A549 (cell line): ENCODE measurements at regions not wholly inside any gene's neighbourhood (a gene's known extent, or its start where the extent isn't known, plus 50 kb on each side); places are given as distances from the start of the nearest gene placed in this dataset.

ENCODE experiments used
- ATAC-seq, 2 experiments: fragments of 200-7000 bp in 1 of 2; fragments of >200 bp in 1 of 2; cut with Nextera tagmentation in 1 of 2; cut with Tn5 transposase in 1 of 2; 3 replicates each; pipeline versions ENCODE4 v1.8.0 to v1.9.1; 2018 to 2020; ENCODE audit warnings: mild to moderate bottlenecking in 1 of 2, moderate library complexity in 1 of 2
- CTCF ChIA-PET: fragments of 300-600 bp; sonication (Branson Sonifier 250); formaldehyde crosslinking; extraction: SDS; loops from one replicate; lab custom pipeline; 2021; ENCODE audit warnings: antibody characterized with exemption, inconsistent platforms; lab: Yijun Ruan, JAX
- POLR2A ChIA-PET: fragments of 350-600 bp; formaldehyde crosslinking; extraction: SDS; loops from one replicate; lab custom pipeline; 2021; ENCODE audit warnings: antibody characterized with exemption, inconsistent platforms; lab: Yijun Ruan, JAX
- DNase-seq, 2 experiments: peaks; one replicate each; pipeline versions ENCODE4 v3.0.0 to v3.0.0-alpha.2; 2011 to 2016; ENCODE audit warnings: low read depth in 1 of 2, low spot score in 1 of 2
- FAIRE-seq: peaks from 2 replicates; lab custom pipeline; 2011; peaks lifted over from hg19 to GRCh38; lab: Jason Lieb, UNC
- H3K27ac ChIP-seq, 2 experiments: fragments of >200 bp; sonication (Bioruptor Twin); formaldehyde crosslinking; 3 replicates each; pipeline ENCODE4 v1.5.1; 2016 to 2017
- H3K4me1 ChIP-seq: fragments of >200 bp; sonication (Bioruptor Twin); formaldehyde crosslinking; 3 replicates; pipeline ENCODE4 v1.6.1; 2016
- H3K4me2 ChIP-seq: fragments of >200 bp; sonication (Bioruptor Twin); formaldehyde crosslinking; 3 replicates; pipeline ENCODE4 v1.6.1; 2016
- H3K4me3 ChIP-seq: fragments of >200 bp; sonication (Bioruptor Twin); formaldehyde crosslinking; 3 replicates; pipeline ENCODE4 v1.5.1; 2016
- H3K9me3 ChIP-seq: fragments of >200 bp; sonication (Bioruptor Twin); formaldehyde crosslinking; 3 replicates; pipeline ENCODE4 v1.6.1; 2016
- BHLHE40 ChIP-seq: IDR thresholded peaks from 2 replicates; pipeline ENCODE4 v1.6.1; 2012; ENCODE audit warnings: low read depth, low read length, inconsistent platforms
- CEBPB ChIP-seq, 2 experiments: fragments of >200 bp in 1 of 2; sonication (Bioruptor Twin) in 1 of 2; formaldehyde crosslinking in 1 of 2; IDR thresholded peaks; 2 replicates each; pipeline ENCODE4 v1.6.1; 2012 to 2016
- EHF ChIP-seq: fragments of 250-450 bp; sonication (Bioruptor Pico); IDR thresholded peaks from 2 replicates; pipeline ENCODE4 v1.5.0; 2020; ENCODE audit warnings: mild to moderate bottlenecking
- ESRRA ChIP-seq: fragments of 150-350 bp; IDR thresholded peaks from 2 replicates; pipeline ENCODE4 v1.6.1; 2014; ENCODE audit warnings: mild to moderate bottlenecking, low read length, borderline replicate concordance
- FOSB ChIP-seq: fragments of 250-450 bp; sonication (Bioruptor Pico); IDR thresholded peaks from 2 replicates; pipeline ENCODE4 v1.5.0; 2020; ENCODE audit warnings: mild to moderate bottlenecking, moderate library complexity
- FOSL2 ChIP-seq, 2 experiments: fragments of 450-650 bp in 1 of 2; fragments of >200 bp in 1 of 2; sonication (Bioruptor Twin) in 1 of 2; formaldehyde crosslinking; IDR thresholded peaks; 2 replicates each; pipeline versions ENCODE4 v1.5.0 to v1.6.1; 2016 to 2020; ENCODE audit warnings: mild to moderate bottlenecking in 1 of 2, moderate library complexity in 1 of 2
- HEYL ChIP-seq: fragments of 250-450 bp; sonication (Bioruptor Pico); IDR thresholded peaks from 2 replicates; pipeline ENCODE4 v1.8.0; 2021; ENCODE audit warnings: mild to moderate bottlenecking, moderate library complexity
- HMGXB4 ChIP-seq: fragments of 250-450 bp; sonication (Bioruptor Pico); IDR thresholded peaks from 2 replicates; pipeline ENCODE4 v1.5.0; 2021; ENCODE audit warnings: mild to moderate bottlenecking, moderate library complexity, borderline replicate concordance
- HOXB5 ChIP-seq: fragments of 250-450 bp; sonication (Bioruptor Pico); IDR thresholded peaks from 2 replicates; pipeline ENCODE4 v1.5.0; 2020; ENCODE audit warnings: mild to moderate bottlenecking, moderate library complexity
- KDM5A ChIP-seq: fragments of 200-600 bp; sonication (generic); IDR thresholded peaks from 2 replicates; pipeline ENCODE4 v1.6.1; 2016; ENCODE audit warnings: antibody characterized with exemption, mild to moderate bottlenecking
- MAZ ChIP-seq: fragments of 150-350 bp; IDR thresholded peaks from 2 replicates; pipeline ENCODE4 v1.6.1; 2014; ENCODE audit warnings: antibody characterized with exemption, low read depth, low read length, borderline replicate concordance
- MYC ChIP-seq: IDR thresholded peaks from 2 replicates; pipeline ENCODE4 v1.6.1; 2012; ENCODE audit warnings: mild to moderate bottlenecking, inconsistent platforms, low read length, improper control_type of control experiment, borderline replicate concordance
- NFE2L2 ChIP-seq: fragments of 150-350 bp; conservative IDR thresholded peaks from 2 replicates; pipeline ENCODE4 v1.6.1; 2014; ENCODE audit warnings: low read length
- NPAS2 ChIP-seq: fragments of 250-450 bp; sonication (Bioruptor Pico); IDR thresholded peaks from 2 replicates; pipeline ENCODE4 v1.8.0; 2022; ENCODE audit warnings: mild to moderate bottlenecking, moderate library complexity, borderline replicate concordance
- NR3C1 ChIP-seq: fragments of >200 bp; sonication (Bioruptor Twin); formaldehyde crosslinking; IDR thresholded peaks from 3 replicates; pipeline ENCODE4 v1.6.1; 2017
- PHF8 ChIP-seq: fragments of 200-600 bp; sonication (generic); IDR thresholded peaks from 2 replicates; pipeline ENCODE4 v1.6.1; 2016; ENCODE audit warnings: low read depth, mild to moderate bottlenecking, antibody characterized with exemption, moderate library complexity, borderline replicate concordance
- POLR2A ChIP-seq: IDR thresholded peaks from 2 replicates; pipeline ENCODE4 v1.6.1; 2012; ENCODE audit warnings: mild to moderate bottlenecking, low read length
- RARB ChIP-seq: fragments of 250-450 bp; sonication (Bioruptor Pico); IDR thresholded peaks from 2 replicates; pipeline ENCODE4 v1.8.0; 2021; ENCODE audit warnings: mild to moderate bottlenecking, moderate library complexity
- RCOR1 ChIP-seq: fragments of 150-350 bp; IDR thresholded peaks from 2 replicates; pipeline ENCODE4 v1.6.1; 2014; ENCODE audit warnings: antibody characterized with exemption, low read length, low read depth
- SREBF2 ChIP-seq: fragments of 450-650 bp; IDR thresholded peaks from 2 replicates; pipeline ENCODE4 v1.6.1; 2014; ENCODE audit warnings: mild to moderate bottlenecking, moderate library complexity
- TFCP2L1 ChIP-seq: fragments of 250-450 bp; sonication (Bioruptor Pico); IDR thresholded peaks from 2 replicates; pipeline ENCODE4 v1.5.0; 2021; ENCODE audit warnings: mild to moderate bottlenecking
- ZC3H11A ChIP-seq: fragments of 450-650 bp; IDR thresholded peaks from 2 replicates; pipeline ENCODE4 v1.6.1; 2014; ENCODE audit warnings: antibody characterized with exemption, mild to moderate bottlenecking
- ZSCAN20 ChIP-seq: fragments of 250-450 bp; sonication (Bioruptor Pico); IDR thresholded peaks from 2 replicates; pipeline ENCODE4 v1.8.0; 2022; ENCODE audit warnings: mild to moderate bottlenecking, moderate library complexity
- WGBS: methylation state at CpG from one replicate; pipeline ENCODE4 v1.1.6; 2017; ENCODE audit errors: missing lambda C conversion rate; 5-methylcytosine and 5-hydroxymethylcytosine counted together
- TF ChIP-seq, protein P1 (sequence below): fragments of >200 bp; sonication (Bioruptor Twin); formaldehyde crosslinking; IDR thresholded peaks from 3 replicates; pipeline ENCODE4 v1.5.1; 2016
- TF ChIP-seq, protein P2 (sequence below): IDR thresholded peaks from 2 replicates; pipeline ENCODE4 v1.6.1; 2012
- TF ChIP-seq, protein P3 (sequence below): fragments of 450-650 bp; IDR thresholded peaks from 2 replicates; pipeline ENCODE4 v1.6.1; 2014; ENCODE audit warnings: antibody characterized with exemption
- TF ChIP-seq, protein P4 (sequence below): fragments of >200 bp; sonication (Bioruptor Twin); formaldehyde crosslinking; IDR thresholded peaks from 2 replicates; pipeline ENCODE4 v1.6.1; 2016
- TF ChIP-seq, protein P5 (sequence below): IDR thresholded peaks from 2 replicates; pipeline ENCODE4 v1.6.1; 2012

GRCh38 chr3:66828303-66828702 is 169.8 kb upstream of the KBTBD8 start:
- Histone ChIP-seq H3K4me3 (no peak overlapping the region), H3K27ac (no peak overlapping the region), H3K4me2 (no peak overlapping the region), H3K9me3 (no peaks in the 10 kb centered on the region), H3K4me1 (no peaks in the 10 kb centered on the region)
- FAIRE-seq, result no peak
- WGBS, result 17% methylated on average over 1 of the region's 1 CpG
- DNase-seq, result no peak
- CTCF ChIA-PET, result interaction anchor here (0.7 to 2.4 kb wide), 3 partner anchors 11 to 551 kb away, joined by 3 to 8 read pairs (median 6); no protein-coding TSS in a partner anchor
- POLR2A ChIA-PET, result no interaction called here
- no peak for ATAC-seq
- TF ChIP-seq NPAS2, result no peak
- no peak for TF ChIP-seq PHF8
- no peak for TF ChIP-seq ESRRA
- TF ChIP-seq, protein P1, sequence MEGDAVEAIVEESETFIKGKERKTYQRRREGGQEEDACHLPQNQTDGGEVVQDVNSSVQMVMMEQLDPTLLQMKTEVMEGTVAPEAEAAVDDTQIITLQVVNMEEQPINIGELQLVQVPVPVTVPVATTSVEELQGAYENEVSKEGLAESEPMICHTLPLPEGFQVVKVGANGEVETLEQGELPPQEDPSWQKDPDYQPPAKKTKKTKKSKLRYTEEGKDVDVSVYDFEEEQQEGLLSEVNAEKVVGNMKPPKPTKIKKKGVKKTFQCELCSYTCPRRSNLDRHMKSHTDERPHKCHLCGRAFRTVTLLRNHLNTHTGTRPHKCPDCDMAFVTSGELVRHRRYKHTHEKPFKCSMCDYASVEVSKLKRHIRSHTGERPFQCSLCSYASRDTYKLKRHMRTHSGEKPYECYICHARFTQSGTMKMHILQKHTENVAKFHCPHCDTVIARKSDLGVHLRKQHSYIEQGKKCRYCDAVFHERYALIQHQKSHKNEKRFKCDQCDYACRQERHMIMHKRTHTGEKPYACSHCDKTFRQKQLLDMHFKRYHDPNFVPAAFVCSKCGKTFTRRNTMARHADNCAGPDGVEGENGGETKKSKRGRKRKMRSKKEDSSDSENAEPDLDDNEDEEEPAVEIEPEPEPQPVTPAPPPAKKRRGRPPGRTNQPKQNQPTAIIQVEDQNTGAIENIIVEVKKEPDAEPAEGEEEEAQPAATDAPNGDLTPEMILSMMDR, result no peak
- TF ChIP-seq HOXB5, result no peak
- no peak for TF ChIP-seq ZC3H11A
- TF ChIP-seq SREBF2, result no peak
- no peak for TF ChIP-seq RARB (CRISPR knock-in tag)
- no peak for TF ChIP-seq TFCP2L1 (CRISPR knock-in tag)
- TF ChIP-seq NR3C1, result no peak
- no peak for TF ChIP-seq MYC
- TF ChIP-seq FOSB (CRISPR knock-in tag), result no peak
- TF ChIP-seq, protein P2, sequence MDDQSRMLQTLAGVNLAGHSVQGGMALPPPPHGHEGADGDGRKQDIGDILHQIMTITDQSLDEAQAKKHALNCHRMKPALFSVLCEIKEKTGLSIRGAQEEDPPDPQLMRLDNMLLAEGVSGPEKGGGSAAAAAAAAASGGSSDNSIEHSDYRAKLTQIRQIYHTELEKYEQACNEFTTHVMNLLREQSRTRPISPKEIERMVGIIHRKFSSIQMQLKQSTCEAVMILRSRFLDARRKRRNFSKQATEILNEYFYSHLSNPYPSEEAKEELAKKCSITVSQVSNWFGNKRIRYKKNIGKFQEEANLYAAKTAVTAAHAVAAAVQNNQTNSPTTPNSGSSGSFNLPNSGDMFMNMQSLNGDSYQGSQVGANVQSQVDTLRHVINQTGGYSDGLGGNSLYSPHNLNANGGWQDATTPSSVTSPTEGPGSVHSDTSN, result no peak
- TF ChIP-seq, protein P3, sequence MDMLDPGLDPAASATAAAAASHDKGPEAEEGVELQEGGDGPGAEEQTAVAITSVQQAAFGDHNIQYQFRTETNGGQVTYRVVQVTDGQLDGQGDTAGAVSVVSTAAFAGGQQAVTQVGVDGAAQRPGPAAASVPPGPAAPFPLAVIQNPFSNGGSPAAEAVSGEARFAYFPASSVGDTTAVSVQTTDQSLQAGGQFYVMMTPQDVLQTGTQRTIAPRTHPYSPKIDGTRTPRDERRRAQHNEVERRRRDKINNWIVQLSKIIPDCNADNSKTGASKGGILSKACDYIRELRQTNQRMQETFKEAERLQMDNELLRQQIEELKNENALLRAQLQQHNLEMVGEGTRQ, result no peak
- no peak for TF ChIP-seq ZSCAN20 (CRISPR knock-in tag)
- TF ChIP-seq RCOR1, result no peak
- no peak for TF ChIP-seq HMGXB4 (CRISPR knock-in tag)
- no peak for TF ChIP-seq POLR2A
- no peak for TF ChIP-seq MAZ

DNA sequence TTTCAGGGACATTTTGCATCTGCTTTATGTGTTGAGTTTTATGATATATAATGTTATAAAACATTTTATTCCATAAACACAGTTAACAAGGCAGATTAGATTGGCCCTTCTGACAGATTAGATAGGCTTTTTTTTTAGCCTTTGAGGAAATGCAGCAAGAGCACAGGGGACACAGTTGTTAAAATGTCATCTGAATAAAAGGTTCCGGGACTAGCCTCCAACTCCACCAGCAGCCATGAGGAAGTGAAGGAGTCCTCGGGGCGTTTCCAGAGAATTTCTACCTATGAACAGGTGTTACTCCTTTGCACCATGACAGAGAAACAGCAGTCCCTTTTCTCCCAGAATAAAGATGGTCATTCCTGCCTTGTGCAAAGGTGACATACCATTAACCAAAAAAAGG is 167.8 kb upstream of the KBTBD8 start:
- no peak overlapping the region for H3K27ac ChIP-seq
- no peak for FAIRE-seq
- no peaks in the 10 kb centered on the region for H3K9me3 ChIP-seq
- H3K4me2 ChIP-seq, result no peak overlapping the region
- TF ChIP-seq BHLHE40, result no peak
- no peak for TF ChIP-seq CEBPB (IDR thresholded peaks at IDR 0.05)
- TF ChIP-seq KDM5A, result no peak
- no peak for TF ChIP-seq RARB (CRISPR knock-in tag)
- TF ChIP-seq HOXB5, result no peak
- TF ChIP-seq NFE2L2, result no peak
- no peak for TF ChIP-seq ESRRA
- no peak for TF ChIP-seq NPAS2
- no peak for TF ChIP-seq HMGXB4 (CRISPR knock-in tag)
- no peak for TF ChIP-seq POLR2A
- TF ChIP-seq ZSCAN20 (CRISPR knock-in tag), result no peak
- TF ChIP-seq NR3C1, result no peak
- TF ChIP-seq HEYL (CRISPR knock-in tag), result no peak
- TF ChIP-seq, protein P4, sequence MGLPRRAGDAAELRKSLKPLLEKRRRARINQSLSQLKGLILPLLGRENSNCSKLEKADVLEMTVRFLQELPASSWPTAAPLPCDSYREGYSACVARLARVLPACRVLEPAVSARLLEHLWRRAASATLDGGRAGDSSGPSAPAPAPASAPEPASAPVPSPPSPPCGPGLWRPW, result no peak
- TF ChIP-seq FOSB (CRISPR knock-in tag), result no peak
- no peak for TF ChIP-seq PHF8
- no peak for TF ChIP-seq FOSL2 (IDR thresholded peaks at IDR 0.05)
- TF ChIP-seq FOSL2 (CRISPR knock-in tag; IDR thresholded peaks at IDR 0.05), result no peak
- no peak for TF ChIP-seq SREBF2
- TF ChIP-seq EHF, result no peak
- TF ChIP-seq, protein P5, sequence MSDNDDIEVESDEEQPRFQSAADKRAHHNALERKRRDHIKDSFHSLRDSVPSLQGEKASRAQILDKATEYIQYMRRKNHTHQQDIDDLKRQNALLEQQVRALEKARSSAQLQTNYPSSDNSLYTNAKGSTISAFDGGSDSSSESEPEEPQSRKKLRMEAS, result no peak
- no peak for ATAC-seq
- 14% methylated on average over 3 of the region's 3 CpGs for WGBS
- H3K4me3 ChIP-seq, result no peak overlapping the region
- POLR2A ChIA-PET, result no interaction called here
- H3K4me1 ChIP-seq, result no peaks in the 10 kb centered on the region
- DNase-seq, result no peak
- CTCF ChIA-PET, result interaction anchor here (1.3 kb wide), 1 partner anchor 423 kb away, joined by 3 read pairs; no protein-coding TSS in a partner anchor
